AG04449 (cell line): ENCODE measurements at regions not wholly inside any gene's neighbourhood (a gene's known extent, or its start where the extent isn't known, plus 50 kb on each side); places are given as distances from the start of the nearest gene placed in this dataset.
"Not testable (repeated sequence)": the region's sequence is repeated elsewhere in the genome, so short reads cannot be mapped to it uniquely, and the experiment has no call there.

Experiments used
- CTCF ChIA-PET: fragments of 350-600 bp; formaldehyde crosslinking; extraction: SDS; loops from one replicate; lab custom pipeline; 2021; ENCODE audit warnings: antibody characterized with exemption; lab: Yijun Ruan, JAX
- POLR2A ChIA-PET: fragments of 400-600, 350-600 bp; formaldehyde crosslinking; extraction: SDS; loops from one replicate; lab custom pipeline; 2020; ENCODE audit warnings: antibody characterized with exemption, inconsistent platforms; lab: Yijun Ruan, JAX
- DNase-seq: peaks from one replicate; pipeline ENCODE4 v3.0.0-alpha.2; 2010; ENCODE audit warnings: low read depth, low spot score
- H3K4me3 ChIP-seq: 2 replicates; pipeline ENCODE4 v1.5.1; 2011; ENCODE audit warnings: low read depth, mild to moderate bottlenecking, control low read depth, low read length
- CTCF ChIP-seq: IDR thresholded peaks from one replicate; pipeline ENCODE4 v1.5.1; 2011; ENCODE audit warnings: mild to moderate bottlenecking, moderate library complexity, low read length, control low read depth, inconsistent platforms; ENCODE audit not compliant: insufficient read depth; ENCODE audit errors: missing control alignments

GRCh38 chr14:35958499-35958898 is 132.4 kb downstream of the BRMS1L start:
- ChIA-PET CTCF (no interaction called here), POLR2A (no interaction called here)
- TF ChIP-seq CTCF: no peak
- DNase-seq: no peak
- H3K4me3 ChIP-seq: no peak overlapping the region

- DNase-seq: no peak
- H3K4me3 ChIP-seq: no peak overlapping the region
- CTCF ChIA-PET: no interaction called here
- POLR2A ChIA-PET: no interaction called here
- no peak for TF ChIP-seq CTCF
Measured at GRCh38 chr14:35956376-35957085, 130.4 kb downstream of the BRMS1L start.

- ChIA-PET CTCF (no interaction called here), POLR2A (no interaction called here)
- DNase-seq: no peak
- H3K4me3 ChIP-seq: no peak overlapping the region
- no peak for TF ChIP-seq CTCF
Measured at GRCh38 chr14:35952584-35952983, 126.4 kb downstream of the BRMS1L start.

GRCh38 chr14:35949920-35950513 is 123.9 kb downstream of the BRMS1L start:
- POLR2A ChIA-PET: no interaction called here
- CTCF ChIA-PET: interaction anchor here (0.6 kb wide), 1 partner anchor 296 kb away, joined by 4 read pairs; no protein-coding TSS in a partner anchor
- no peak overlapping the region for H3K4me3 ChIP-seq
- DNase-seq: no peak
- no peak for TF ChIP-seq CTCF

- DNase-seq, H3K4me3 ChIP-seq, CTCF ChIA-PET, POLR2A ChIA-PET: not testable (repeated sequence)
Measured at GRCh38 chr14:35947983-35948382, 121.8 kb downstream of the BRMS1L start.

- POLR2A ChIA-PET: no interaction called here
- no peak overlapping the region for H3K4me3 ChIP-seq
- TF ChIP-seq CTCF: no peak
- DNase-seq: no peak
- CTCF ChIA-PET: interaction anchor here (0.7 kb wide), 1 partner anchor 62 kb away, joined by 3 read pairs; no protein-coding TSS in a partner anchor
Measured at GRCh38 chr14:35944847-35945246, 118.7 kb downstream of the BRMS1L start.
